Lower leg skin (tissue), 3 donors: ENCODE measurements at regions not wholly inside any gene's neighbourhood (a gene's known extent, or its start where the extent isn't known, plus 50 kb on each side); places are given as distances from the start of the nearest gene placed in this dataset.

Source experiments
- CTCF ChIP-seq, 3 donors: fragments of 450-650 bp; IDR thresholded peaks; one replicate each; pipeline ENCODE4 v1.5.1; 2016; ENCODE audit warnings: antibody characterized with exemption in 3 of 3, mild to moderate bottlenecking in 3 of 3, moderate library complexity in 2 of 3
- POLR2A ChIP-seq, 2 donors: fragments of 450-650 bp; IDR thresholded peaks; one replicate each; pipeline ENCODE4 v1.6.1; 2016 to 2017; ENCODE audit warnings: antibody characterized with exemption in 2 of 2, mild to moderate bottlenecking in 1 of 2, moderate library complexity in 1 of 2

- TF ChIP-seq POLR2A (IDR thresholded peaks at IDR 0.05) (no peak), CTCF (IDR thresholded peaks at IDR 0.05) (no peak)
These were observed 51.5 kb upstream of the UBE2E1 start for GRCh38 chr3:23754215-23754614.
